ENCODE measurements at regions not wholly inside any gene's neighbourhood (a gene's known extent, or its start where the extent isn't known, plus 50 kb on each side); places are given as distances from the start of the nearest gene placed in this dataset.

DNA sequence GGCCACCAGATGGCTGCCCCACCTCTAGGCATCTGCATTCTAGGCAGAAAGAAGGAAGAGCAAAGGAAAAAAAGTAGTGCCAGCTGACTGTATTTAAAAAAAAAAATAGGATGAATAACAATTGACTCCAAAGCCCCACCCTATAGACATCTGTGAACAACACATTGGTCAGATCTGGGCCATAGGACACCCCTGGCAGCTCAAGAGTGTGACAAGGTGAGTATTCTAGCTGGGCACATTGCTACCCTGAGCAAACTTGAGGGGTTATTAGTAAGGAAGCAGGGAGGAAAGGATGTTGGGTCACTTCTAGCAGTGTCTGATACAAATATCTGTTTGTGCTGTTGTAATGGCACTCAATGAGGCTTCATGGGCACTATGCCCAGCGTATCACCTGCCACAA lies 58.6 kb upstream of the NPAS2 start:
- Mint-ChIP-seq H3K27me3 (ENCODE audit: unreplicated experiment) (no peaks in the 10 kb centered on the region), H3K27ac (ENCODE audit: unreplicated experiment) (no peak overlapping the region), H3K4me3 (ENCODE audit: unreplicated experiment) (no peak overlapping the region), H3K36me3 (ENCODE audit: unreplicated experiment) (no peaks in the 10 kb centered on the region), H3K9me3 (ENCODE audit: unreplicated experiment) (no peaks in the 10 kb centered on the region), H3K4me1 (ENCODE audit: unreplicated experiment) (peaks cover 25% of the 10 kb centered on the region)
- no peak for TF ChIP-seq CTCF (IDR thresholded peaks at IDR 0.05)
- no peak for DNase-seq (ENCODE audit: extremely low spot score, unreplicated experiment)

- H3K27ac Mint-ChIP-seq (ENCODE audit: unreplicated experiment), result no peak overlapping the region
Observed at GRCh38 chr2:100764430-100764829, 55.5 kb upstream of the NPAS2 start.

DNA sequence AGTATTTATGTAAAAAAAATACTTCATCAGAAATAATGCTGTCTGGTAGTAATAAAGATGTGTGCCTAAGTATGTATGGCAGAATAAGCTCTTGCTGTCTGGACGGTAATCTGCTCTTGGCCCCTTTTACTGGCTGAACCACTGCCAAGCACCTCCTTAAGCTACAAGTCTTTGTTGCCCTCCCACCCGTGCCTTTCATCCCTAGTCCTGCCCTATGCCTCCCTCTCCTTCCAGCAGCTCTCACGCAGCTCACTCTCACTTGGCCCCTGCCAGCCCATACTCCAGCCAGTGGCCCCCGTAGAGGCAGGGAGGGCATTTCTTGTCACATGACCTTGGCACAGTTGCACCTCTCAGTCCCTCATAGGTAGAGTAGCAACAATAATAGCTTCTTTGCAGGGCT lies 54.5 kb upstream of the NPAS2 start:
- no peak for DNase-seq (ENCODE audit: extremely low spot score, unreplicated experiment)

More at GRCh38 chr2:100764430-100764829, 55.5 kb upstream of the NPAS2 start:
- Mint-ChIP-seq H3K4me3 (ENCODE audit: unreplicated experiment) (no peak overlapping the region), H3K36me3 (ENCODE audit: unreplicated experiment) (no peaks in the 10 kb centered on the region), H3K27me3 (ENCODE audit: unreplicated experiment) (no peaks in the 10 kb centered on the region), H3K9me3 (ENCODE audit: unreplicated experiment) (no peaks in the 10 kb centered on the region), H3K4me1 (ENCODE audit: unreplicated experiment) (peaks cover 22% of the 10 kb centered on the region)
- no peak for DNase-seq (ENCODE audit: extremely low spot score, unreplicated experiment)
- TF ChIP-seq CTCF (IDR thresholded peaks at IDR 0.05), result no peak

GRCh38 chr2:100766256-100766655 lies 53.7 kb upstream of the NPAS2 start:
- H3K9me3 Mint-ChIP-seq (ENCODE audit: unreplicated experiment), result no peaks in the 10 kb centered on the region
- no peak overlapping the region for H3K4me3 Mint-ChIP-seq (ENCODE audit: unreplicated experiment)
- peaks cover 22% of the 10 kb centered on the region for H3K4me1 Mint-ChIP-seq (ENCODE audit: unreplicated experiment)

More for the DNA sequence above, 54.5 kb upstream of the NPAS2 start:
- H3K27me3 Mint-ChIP-seq (ENCODE audit: unreplicated experiment), result no peaks in the 10 kb centered on the region
- TF ChIP-seq CTCF (IDR thresholded peaks at IDR 0.05), result no peak
- no peak overlapping the region for H3K27ac Mint-ChIP-seq (ENCODE audit: unreplicated experiment)
- no peaks in the 10 kb centered on the region for H3K9me3 Mint-ChIP-seq (ENCODE audit: unreplicated experiment)
- no peak overlapping the region for H3K4me3 Mint-ChIP-seq (ENCODE audit: unreplicated experiment)
- no peaks in the 10 kb centered on the region for H3K36me3 Mint-ChIP-seq (ENCODE audit: unreplicated experiment)
- H3K4me1 Mint-ChIP-seq (ENCODE audit: unreplicated experiment), result peaks cover 22% of the 10 kb centered on the region

GRCh38 chr2:100766806-100767205 lies 53.1 kb upstream of the NPAS2 start:
- no peak for TF ChIP-seq CTCF (IDR thresholded peaks at IDR 0.05)

More at GRCh38 chr2:100766256-100766655, 53.7 kb upstream of the NPAS2 start:
- TF ChIP-seq CTCF (IDR thresholded peaks at IDR 0.05), result no peak
- H3K36me3 Mint-ChIP-seq (ENCODE audit: unreplicated experiment), result no peaks in the 10 kb centered on the region
- H3K27me3 Mint-ChIP-seq (ENCODE audit: unreplicated experiment), result no peaks in the 10 kb centered on the region
- no peak overlapping the region for H3K27ac Mint-ChIP-seq (ENCODE audit: unreplicated experiment)
- no peak for DNase-seq (ENCODE audit: extremely low spot score, unreplicated experiment)

More at GRCh38 chr2:100766806-100767205, 53.1 kb upstream of the NPAS2 start:
- no peaks in the 10 kb centered on the region for H3K9me3 Mint-ChIP-seq (ENCODE audit: unreplicated experiment)
- no peak overlapping the region for H3K27ac Mint-ChIP-seq (ENCODE audit: unreplicated experiment)
- DNase-seq (ENCODE audit: extremely low spot score, unreplicated experiment), result no peak
- no peak overlapping the region for H3K4me3 Mint-ChIP-seq (ENCODE audit: unreplicated experiment)
- H3K27me3 Mint-ChIP-seq (ENCODE audit: unreplicated experiment), result no peaks in the 10 kb centered on the region
- H3K36me3 Mint-ChIP-seq (ENCODE audit: unreplicated experiment), result no peaks in the 10 kb centered on the region
- peaks cover 22% of the 10 kb centered on the region for H3K4me1 Mint-ChIP-seq (ENCODE audit: unreplicated experiment)

Measured in osteocyte (in vitro differentiated cells).